GM19035 (cell line): ENCODE measurements at regions not wholly inside any gene's neighbourhood (a gene's known extent, or its start where the extent isn't known, plus 50 kb on each side); places are given as distances from the start of the nearest gene placed in this dataset.

Source experiments
- ATAC-seq: cut with Tn5 transposase; IDR thresholded peaks from one replicate; pipeline ENCODE4 v1.9.1; 2021; ENCODE audit not compliant: unreplicated experiment

GRCh38 chr15:81612631-81613030, 238.6 kb upstream of the TMC3 start:
- ATAC-seq = no peak

DNA sequence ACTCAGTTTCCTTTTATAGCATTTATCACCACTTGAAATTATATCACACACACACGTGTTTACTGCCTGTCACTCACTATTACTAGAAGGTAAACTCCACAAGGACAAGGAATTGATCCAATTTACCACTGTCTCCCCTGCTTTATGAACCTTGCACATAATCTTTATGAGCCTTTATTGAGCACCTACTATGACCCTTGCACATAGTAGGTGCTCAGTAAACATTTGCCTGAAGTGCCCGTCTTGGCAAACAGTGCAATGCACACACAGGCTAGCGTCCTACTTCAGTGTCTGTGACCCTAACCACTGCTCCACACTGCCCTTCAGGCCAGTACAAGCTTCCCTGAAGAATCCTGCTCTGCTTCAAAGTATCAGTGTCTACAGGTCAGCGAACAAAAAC, 237.7 kb upstream of the TMC3 start:
- ATAC-seq = no peak

- no peak for ATAC-seq
Measured at GRCh38 chr15:81608309-81608829, 234.4 kb upstream of the TMC3 start.

GRCh38 chr15:81604713-81605112, 230.7 kb upstream of the TMC3 start:
- ATAC-seq = no peak

DNA sequence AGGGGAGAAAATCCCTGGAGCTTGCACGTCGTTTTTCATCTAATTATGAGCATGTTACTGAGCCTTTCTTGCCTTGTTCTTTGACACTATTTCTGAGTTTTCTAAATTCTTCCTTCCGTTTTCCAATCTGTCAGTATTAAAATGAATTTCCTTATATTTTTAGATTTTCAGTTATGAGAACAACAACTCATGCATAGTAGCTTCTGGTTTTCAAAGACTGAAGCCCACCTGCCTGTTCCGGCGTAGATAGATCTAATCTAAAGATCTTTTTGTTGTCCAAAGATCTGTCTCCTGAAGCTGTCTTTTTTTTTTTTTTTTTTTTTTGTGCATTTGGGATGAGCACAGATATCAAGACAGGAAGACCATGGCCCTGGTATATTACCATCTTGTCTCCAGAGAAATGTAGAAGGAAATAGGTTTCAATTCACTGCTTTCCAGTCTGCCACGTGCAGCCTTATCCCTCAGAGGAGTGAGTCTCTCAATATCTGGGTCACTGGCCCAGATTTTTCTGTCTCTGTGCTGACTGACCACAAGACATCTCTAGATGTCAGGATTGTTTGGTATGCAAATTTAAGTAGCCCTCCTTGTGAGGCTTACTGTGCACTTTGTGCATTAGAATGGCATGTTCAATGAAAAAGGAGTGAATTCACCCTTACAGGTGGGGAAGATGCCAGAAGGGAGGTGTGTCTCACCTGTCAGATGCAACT, 222.3 kb upstream of the TMC3 start:
- ATAC-seq = no peak

DNA sequence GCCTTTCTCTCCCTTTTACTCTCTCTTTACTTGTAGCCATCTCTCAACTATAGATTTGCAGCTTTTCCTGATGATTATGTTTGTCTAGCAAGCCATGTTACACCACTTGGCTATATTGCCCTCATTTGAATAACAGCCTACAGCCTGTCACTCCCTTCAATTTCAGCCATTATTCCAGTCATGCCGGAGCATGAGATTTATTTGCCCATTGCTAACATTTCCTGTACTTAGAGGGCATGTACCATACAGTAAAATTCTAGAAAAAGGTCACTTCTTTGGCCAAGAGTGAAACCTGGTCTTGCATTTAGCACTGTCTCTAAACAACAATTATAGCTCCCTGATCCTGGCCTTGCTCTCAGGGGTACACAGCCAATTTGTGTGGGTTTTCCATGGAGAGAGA, 221.7 kb upstream of the TMC3 start:
- no peak for ATAC-seq

GRCh38 chr15:81589671-81590070, 215.7 kb upstream of the TMC3 start:
- ATAC-seq = no peak

DNA sequence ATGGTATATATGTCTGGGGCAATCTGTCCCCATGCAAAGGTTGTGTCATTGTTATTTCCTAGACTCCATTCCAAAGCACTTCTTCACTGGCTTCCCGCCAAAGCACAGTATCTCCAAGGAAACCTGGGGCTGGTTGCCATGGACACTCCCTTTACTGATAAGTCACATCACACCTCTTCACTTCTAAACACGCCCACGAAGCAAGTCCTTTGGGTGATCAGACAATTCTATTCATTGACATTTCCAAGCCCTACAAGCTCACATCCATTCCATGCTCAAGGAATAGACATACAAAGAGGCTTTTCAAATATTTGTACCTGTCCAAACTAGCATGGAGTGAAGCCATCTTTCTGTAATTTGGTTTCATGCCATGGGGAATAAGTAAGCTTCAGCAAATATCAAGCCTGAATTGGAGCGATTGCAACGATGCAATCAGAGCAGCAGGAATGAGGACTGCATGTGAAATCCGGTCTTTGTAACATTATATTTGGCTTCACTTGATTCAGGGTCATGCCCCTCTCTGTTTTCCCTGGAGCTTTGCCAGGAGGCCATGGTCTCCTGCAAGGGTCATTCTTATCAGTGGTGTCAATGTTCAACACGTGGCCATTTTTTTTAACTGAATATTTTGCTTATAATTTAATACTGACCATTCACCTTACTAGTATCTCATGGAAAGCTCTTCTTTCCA, 201.6 kb upstream of the TMC3 start:
- no peak for ATAC-seq

DNA sequence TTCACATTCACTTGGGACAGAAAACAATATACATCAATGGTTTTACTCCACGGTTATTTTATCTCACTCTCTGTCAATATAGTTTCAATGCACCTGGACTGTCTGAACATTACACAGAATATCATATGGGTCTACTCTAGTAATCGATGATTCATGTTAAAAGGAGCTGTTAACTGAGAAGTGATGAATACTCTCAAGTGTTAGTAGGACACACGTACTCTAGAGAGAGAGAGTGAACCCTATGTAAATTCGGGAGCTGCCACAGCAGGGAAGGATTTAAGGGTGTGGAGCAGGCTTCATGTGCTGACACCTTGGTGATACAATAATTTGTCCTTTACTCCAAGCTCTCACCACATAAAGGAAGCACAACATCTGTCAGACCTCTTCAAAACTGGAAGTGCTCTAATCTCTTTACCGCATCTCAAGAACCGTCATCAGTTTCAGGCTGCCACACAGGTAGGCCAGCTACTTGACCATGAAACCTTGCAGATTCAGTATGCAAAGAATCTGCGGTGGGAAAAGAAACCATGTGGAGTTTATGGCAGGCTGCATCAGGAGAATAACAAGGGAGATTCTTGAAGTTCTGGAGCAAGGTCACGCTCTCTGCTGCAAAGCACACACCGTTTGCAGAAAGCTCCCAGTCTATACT, 199.2 kb upstream of the TMC3 start:
- no peak for ATAC-seq

- no peak for ATAC-seq
Measured at GRCh38 chr15:81572190-81572589, 198.2 kb upstream of the TMC3 start.

DNA sequence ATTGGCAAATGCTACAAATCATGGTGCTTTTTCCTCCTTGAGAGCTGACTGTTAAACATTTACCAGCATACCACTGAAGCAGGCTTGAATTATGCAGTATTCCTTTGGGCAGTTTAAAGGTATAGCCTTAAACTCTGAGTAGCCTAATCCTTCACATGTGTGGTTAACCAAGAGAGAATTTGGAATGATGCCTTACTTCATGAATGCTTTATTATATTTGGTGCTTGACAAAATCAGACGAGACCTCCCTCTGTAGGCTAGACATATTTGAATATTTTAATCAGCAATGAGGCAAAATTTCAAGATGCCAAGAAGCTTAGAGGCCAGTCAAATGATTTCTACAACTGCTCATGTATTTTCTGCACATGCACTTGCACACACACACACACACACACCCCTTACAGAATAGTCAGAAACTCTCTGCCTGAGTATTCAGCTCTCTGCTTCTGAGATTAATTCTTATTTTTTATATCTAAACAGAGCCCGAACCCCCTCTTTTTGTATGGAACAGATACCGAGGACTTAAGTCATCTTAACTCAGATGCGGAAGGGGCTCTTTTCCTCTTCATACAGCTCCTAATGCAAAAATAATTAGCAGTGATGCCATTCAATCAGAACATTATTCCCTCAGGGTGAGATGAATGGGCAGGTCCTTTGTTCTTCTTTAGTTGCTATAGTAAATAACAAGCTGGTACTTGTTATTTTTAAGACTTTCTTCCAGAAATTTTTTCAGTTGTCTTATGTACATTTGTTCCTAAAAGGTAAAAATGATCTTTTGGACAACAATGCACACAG, 195.5 kb upstream of the TMC3 start:
- no peak for ATAC-seq

DNA sequence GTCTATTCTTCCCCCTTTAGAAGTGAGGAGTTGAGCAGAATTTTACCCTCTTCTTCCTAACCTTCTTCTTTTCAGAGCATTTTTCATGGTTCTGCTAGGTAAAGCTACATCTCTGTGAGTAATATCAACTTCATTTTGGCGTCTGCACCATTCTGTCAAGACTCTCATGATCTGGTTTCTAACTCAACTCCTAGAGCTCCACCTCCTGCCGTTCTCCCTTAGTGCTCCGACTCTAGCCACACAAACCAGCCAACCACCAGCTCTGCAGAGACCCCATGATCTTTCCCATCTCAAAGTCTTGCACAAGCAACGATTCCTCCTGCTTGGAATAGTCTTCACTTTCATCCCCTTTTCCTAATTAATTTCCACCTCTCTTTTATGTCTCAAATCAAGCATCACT, 193.9 kb upstream of the TMC3 start:
- no peak for ATAC-seq

- no peak for ATAC-seq
Measured at GRCh38 chr15:81562986-81563385, 189.0 kb upstream of the TMC3 start.

- ATAC-seq = no peak
Measured at GRCh38 chr15:81560405-81560804, 186.4 kb upstream of the TMC3 start.

- ATAC-seq = no peak
Measured at GRCh38 chr15:81558056-81558455, 184.0 kb upstream of the TMC3 start.

DNA sequence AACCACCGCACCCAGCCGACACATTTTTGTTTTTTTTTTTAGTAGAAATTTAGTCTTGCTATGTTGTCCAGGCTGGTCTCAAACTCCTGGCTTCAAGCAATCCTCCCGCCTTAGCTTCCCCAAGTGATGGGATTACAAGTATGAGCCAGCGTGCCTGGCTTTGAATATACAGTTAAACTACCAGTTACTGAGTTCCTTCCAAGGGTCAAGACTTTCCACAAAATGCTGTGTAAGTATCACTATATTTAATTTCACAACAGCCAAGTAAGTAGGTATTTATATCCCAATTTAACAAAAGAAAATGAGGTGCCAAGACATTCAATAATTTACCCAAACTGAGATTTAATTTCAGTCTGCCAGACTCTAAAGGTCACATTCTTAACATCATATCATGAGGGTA, 181.3 kb upstream of the TMC3 start:
- no peak for ATAC-seq

GRCh38 chr15:81548365-81549130, 174.5 kb upstream of the TMC3 start:
- ATAC-seq = no peak

GRCh38 chr15:81547521-81548132, 173.6 kb upstream of the TMC3 start:
- ATAC-seq = no peak

DNA sequence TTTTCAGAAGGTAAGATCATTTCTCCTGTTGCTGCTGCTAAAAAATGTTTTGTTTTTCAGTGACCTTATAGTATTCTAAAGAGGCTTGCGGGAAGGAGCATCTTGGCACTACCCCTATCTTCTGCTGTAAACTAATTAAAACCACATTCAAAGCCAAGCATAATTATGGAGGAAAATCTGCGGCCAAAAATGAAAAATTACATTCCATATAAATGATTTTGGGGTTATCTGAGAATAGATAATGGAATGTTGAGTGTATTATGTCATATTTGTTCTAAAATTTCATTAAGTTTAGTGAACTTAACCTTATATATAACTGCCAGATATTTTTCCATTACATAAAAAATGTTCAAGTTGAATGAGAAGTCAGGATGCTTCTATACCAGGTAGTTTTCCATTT, 170.4 kb upstream of the TMC3 start:
- ATAC-seq = no peak

DNA sequence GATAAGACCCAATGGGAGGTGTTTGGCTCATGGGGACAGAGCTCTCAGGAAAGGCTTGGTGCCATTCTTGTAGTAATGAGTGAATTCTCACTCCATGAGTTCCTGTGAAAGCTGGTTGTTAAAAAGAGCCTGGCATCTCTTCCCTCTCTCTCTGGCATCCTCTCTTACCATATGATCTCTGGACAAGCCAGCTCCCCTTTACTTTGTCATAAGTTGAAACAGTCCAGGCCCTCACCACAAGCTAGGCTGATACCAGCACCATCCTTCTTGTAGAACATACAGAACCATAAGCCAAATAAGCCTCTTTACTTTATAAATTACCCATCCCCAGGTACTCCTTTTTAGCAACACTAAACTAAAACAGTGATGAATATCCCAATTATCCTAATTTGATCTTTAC, 166.9 kb upstream of the TMC3 start:
- no peak for ATAC-seq
